GM12873 (cell line): ENCODE measurements at regions not wholly inside any gene's neighbourhood (a gene's known extent, or its start where the extent isn't known, plus 50 kb on each side); places are given as distances from the start of the nearest gene placed in this dataset.

Experiments used
- TF ChIP-seq, protein P1 (sequence below): IDR thresholded peaks from 2 replicates; pipeline ENCODE4 v1.5.1; 2012; ENCODE audit warnings: low read depth, mild to moderate bottlenecking, moderate library complexity, low read length, control low read depth; ENCODE audit not compliant: insufficient read depth; ENCODE audit errors: missing control alignments

DNA sequence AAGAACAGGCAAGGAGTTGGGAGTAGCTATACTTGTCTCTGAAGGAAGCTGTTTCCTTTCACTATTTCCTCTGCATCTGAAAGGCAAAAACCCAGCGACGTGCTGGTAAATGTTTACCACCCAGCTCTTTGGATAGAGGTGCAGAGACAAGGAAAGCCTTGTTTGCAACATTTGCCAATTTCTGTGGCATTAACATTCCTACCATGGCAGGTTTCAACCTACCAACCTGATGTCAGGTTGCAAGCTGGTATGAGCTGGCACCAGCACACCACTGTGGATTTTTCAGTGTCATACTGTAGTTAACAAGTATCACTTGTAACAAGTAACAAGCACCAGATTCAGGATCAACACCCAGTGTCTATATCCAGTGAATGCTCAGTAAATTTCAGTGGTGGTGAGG, 294.8 kb upstream of the TMPO start:
- TF ChIP-seq, protein P1, sequence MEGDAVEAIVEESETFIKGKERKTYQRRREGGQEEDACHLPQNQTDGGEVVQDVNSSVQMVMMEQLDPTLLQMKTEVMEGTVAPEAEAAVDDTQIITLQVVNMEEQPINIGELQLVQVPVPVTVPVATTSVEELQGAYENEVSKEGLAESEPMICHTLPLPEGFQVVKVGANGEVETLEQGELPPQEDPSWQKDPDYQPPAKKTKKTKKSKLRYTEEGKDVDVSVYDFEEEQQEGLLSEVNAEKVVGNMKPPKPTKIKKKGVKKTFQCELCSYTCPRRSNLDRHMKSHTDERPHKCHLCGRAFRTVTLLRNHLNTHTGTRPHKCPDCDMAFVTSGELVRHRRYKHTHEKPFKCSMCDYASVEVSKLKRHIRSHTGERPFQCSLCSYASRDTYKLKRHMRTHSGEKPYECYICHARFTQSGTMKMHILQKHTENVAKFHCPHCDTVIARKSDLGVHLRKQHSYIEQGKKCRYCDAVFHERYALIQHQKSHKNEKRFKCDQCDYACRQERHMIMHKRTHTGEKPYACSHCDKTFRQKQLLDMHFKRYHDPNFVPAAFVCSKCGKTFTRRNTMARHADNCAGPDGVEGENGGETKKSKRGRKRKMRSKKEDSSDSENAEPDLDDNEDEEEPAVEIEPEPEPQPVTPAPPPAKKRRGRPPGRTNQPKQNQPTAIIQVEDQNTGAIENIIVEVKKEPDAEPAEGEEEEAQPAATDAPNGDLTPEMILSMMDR, result no peak

- TF ChIP-seq, protein P1, result no peak
Observed at GRCh38 chr12:98221243-98221808, 294.1 kb upstream of the TMPO start.

DNA sequence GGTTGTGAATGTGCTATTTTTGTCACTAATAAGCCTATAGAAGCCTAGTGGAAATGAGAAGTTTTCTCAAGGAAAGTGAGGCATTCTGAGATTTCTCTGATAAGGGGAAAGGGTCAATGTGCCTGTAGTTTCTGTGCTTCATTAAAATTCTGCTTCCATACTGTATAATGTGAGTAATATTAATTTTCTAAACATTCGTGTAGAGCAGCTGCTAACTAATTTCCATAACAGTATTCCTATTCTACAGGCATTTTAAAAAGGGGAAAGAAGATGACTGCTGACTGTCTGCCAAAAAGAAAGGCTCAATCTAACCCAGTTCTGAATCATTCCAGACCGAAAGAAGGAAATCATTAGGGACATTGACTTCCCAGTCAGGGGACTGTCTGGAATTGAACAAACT, 293.3 kb upstream of the TMPO start:
- TF ChIP-seq, protein P1, result no peak

GRCh38 chr12:98224584-98225221, 290.7 kb upstream of the TMPO start:
- TF ChIP-seq, protein P1, result no peak

- TF ChIP-seq, protein P1, result peak; percentile 65
Observed at GRCh38 chr12:98227162-98227561, 288.2 kb upstream of the TMPO start.

GRCh38 chr12:98228683-98229539, 286.5 kb upstream of the TMPO start:
- TF ChIP-seq, protein P1, result no peak

DNA sequence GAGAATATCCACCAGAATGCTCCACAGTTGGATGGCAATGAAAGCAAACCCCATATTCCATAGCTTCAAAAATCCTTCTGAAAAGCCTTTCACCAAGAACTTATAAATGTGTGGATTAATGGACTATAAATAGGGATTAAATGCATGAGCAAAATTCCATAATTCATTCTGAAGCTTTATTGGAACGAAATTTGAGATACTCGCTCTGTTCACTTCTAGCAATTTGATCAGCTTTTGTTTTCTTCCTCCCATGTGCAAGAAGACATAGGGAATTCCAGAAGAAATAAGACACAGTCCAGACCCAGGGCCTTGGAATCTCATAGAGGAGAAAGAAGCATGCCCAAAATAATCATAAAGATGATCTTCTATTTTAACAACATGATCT, 285.9 kb upstream of the TMPO start:
- TF ChIP-seq, protein P1, result no peak
